Left renal cortex interstitium (tissue), 4 donors: ENCODE measurements at regions not wholly inside any gene's neighbourhood (a gene's known extent, or its start where the extent isn't known, plus 50 kb on each side); places are given as distances from the start of the nearest gene placed in this dataset.

Source experiments
- DNase-seq, 4 donors: peaks; one replicate each; pipeline ENCODE4 v3.0.0-alpha.2; 2013; ENCODE audit warnings: low read depth in 4 of 4, low spot score in 2 of 4, missing footprints in 1 of 4

- DNase-seq, result no peak
Measured at GRCh38 chr12:108462686-108463085, 52.4 kb upstream of the FICD start.

GRCh38 chr12:108461058-108461660 lies 53.9 kb upstream of the FICD start:
- peak in 1 of 4 donors; percentile 36 for DNase-seq

- no peak for DNase-seq
Measured at GRCh38 chr12:108459149-108459548, 55.9 kb upstream of the FICD start.

- no peak for DNase-seq
Measured at GRCh38 chr12:108457734-108458361, 57.2 kb upstream of the FICD start.

- DNase-seq, result peak in 1 of 4 donors; percentile 38
Measured at GRCh38 chr12:108457006-108457733, 57.9 kb upstream of the FICD start.

- DNase-seq, result no peak
Measured at GRCh38 chr12:108455706-108456105, 59.4 kb upstream of the FICD start.

GRCh38 chr12:108454539-108455139 lies 60.4 kb upstream of the FICD start:
- DNase-seq, result no peak

GRCh38 chr12:108449478-108449877 lies 65.6 kb upstream of the FICD start:
- peak in 1 of 4 donors; percentile 40 for DNase-seq

GRCh38 chr12:108448246-108448645 lies 66.8 kb upstream of the FICD start:
- DNase-seq, result no peak

GRCh38 chr12:108447168-108447832 lies 67.8 kb upstream of the FICD start:
- DNase-seq, result no peak

- no peak for DNase-seq
Measured at GRCh38 chr12:108446766-108447165, 68.3 kb upstream of the FICD start.

GRCh38 chr12:108442910-108443309 lies 72.2 kb upstream of the FICD start:
- DNase-seq, result no peak

GRCh38 chr12:108442067-108442466 lies 73.0 kb upstream of the FICD start:
- no peak for DNase-seq

GRCh38 chr12:108441549-108441948 lies 73.5 kb upstream of the FICD start:
- no peak for DNase-seq

GRCh38 chr12:108440736-108441135 lies 74.3 kb upstream of the FICD start:
- DNase-seq, result no peak

GRCh38 chr12:108438667-108439066 lies 76.4 kb upstream of the FICD start:
- DNase-seq, result no peak

- DNase-seq, result no peak
Measured at GRCh38 chr12:108432423-108433121, 82.5 kb upstream of the FICD start.

GRCh38 chr12:108430926-108431325 lies 84.2 kb upstream of the FICD start:
- DNase-seq, result no peak

- DNase-seq, result no peak
Measured at GRCh38 chr12:108430245-108430644, 84.8 kb upstream of the FICD start.

- no peak for DNase-seq
Measured at GRCh38 chr12:108425238-108425795, 86.2 kb upstream of the CMKLR1 start.
